GM12872 (cell line): ENCODE measurements at regions not wholly inside any gene's neighbourhood (a gene's known extent, or its start where the extent isn't known, plus 50 kb on each side); places are given as distances from the start of the nearest gene placed in this dataset.

Experiments
- CTCF ChIP-seq: IDR thresholded peaks from 3 replicates; pipeline ENCODE4 v1.5.1; 2011; ENCODE audit warnings: low read depth, mild to moderate bottlenecking, low read length, moderate library complexity; ENCODE audit not compliant: insufficient read depth

- no peak for TF ChIP-seq CTCF
Measured at GRCh38 chr7:153380636-153381035, 621.1 kb downstream of the ACTR3B start.

- peak; percentile 73 for TF ChIP-seq CTCF
Measured at GRCh38 chr7:153381275-153382040, 621.9 kb downstream of the ACTR3B start.

- TF ChIP-seq CTCF, result no peak
Measured at GRCh38 chr7:153382641-153383101, 623.1 kb downstream of the ACTR3B start.

GRCh38 chr7:153383781-153384180 lies 624.2 kb downstream of the ACTR3B start:
- TF ChIP-seq CTCF, result no peak

GRCh38 chr7:153385502-153385901 lies 626.0 kb downstream of the ACTR3B start:
- no peak for TF ChIP-seq CTCF

GRCh38 chr7:153386556-153386955 lies 627.0 kb downstream of the ACTR3B start:
- TF ChIP-seq CTCF, result no peak

GRCh38 chr7:153388611-153389010 lies 629.1 kb downstream of the ACTR3B start:
- no peak for TF ChIP-seq CTCF
